DOHH2 (cell line): ENCODE measurements at regions not wholly inside any gene's neighbourhood (a gene's known extent, or its start where the extent isn't known, plus 50 kb on each side); places are given as distances from the start of the nearest gene placed in this dataset.

Experiments
- CTCF ChIP-seq: fragments of 200-600 bp; sonication (generic); IDR thresholded peaks from one replicate; pipeline ENCODE4 v1.5.1; 2014; ENCODE audit warnings: antibody characterized with exemption, mild to moderate bottlenecking, low read depth, low read length; ENCODE audit not compliant: poor library complexity, severe bottlenecking
- EZH2phosphoT487 ChIP-seq: fragments of 200-600 bp; sonication (generic); IDR thresholded peaks from 2 replicates; pipeline ENCODE4 v1.6.1; 2017; ENCODE audit warnings: borderline replicate concordance, mild to moderate bottlenecking, antibody characterized with exemption, low read length, moderate library complexity, mixed read lengths

- TF ChIP-seq CTCF = no peak
- TF ChIP-seq EZH2phosphoT487 = no peak
Measured at GRCh38 chr17:13176436-13176835, 158.6 kb upstream of the ELAC2 start.
